IPS-15b (cell line): ENCODE measurements at regions not wholly inside any gene's neighbourhood (a gene's known extent, or its start where the extent isn't known, plus 50 kb on each side); places are given as distances from the start of the nearest gene placed in this dataset.

Experiments
- H3K27me3 ChIP-seq: one replicate; pipeline ENCODE4 v1.6.1; 2013; ENCODE audit warnings: low read length; ENCODE audit not compliant: control insufficient read depth, insufficient read depth
- H3K36me3 ChIP-seq: one replicate; pipeline ENCODE4 v1.6.1; 2013; ENCODE audit warnings: low read length; ENCODE audit not compliant: control insufficient read depth, insufficient read depth
- H3K4me1 ChIP-seq: one replicate; pipeline ENCODE4 v1.6.1; 2013; ENCODE audit warnings: mild to moderate bottlenecking, low read length; ENCODE audit not compliant: control insufficient read depth, insufficient read depth
- H3K4me3 ChIP-seq: one replicate; pipeline ENCODE4 v1.5.1; 2013; ENCODE audit warnings: low read depth, low read length
- H3K9ac ChIP-seq: one replicate; pipeline ENCODE4 v1.6.1; 2013; ENCODE audit warnings: low read depth, mild to moderate bottlenecking, low read length
- H3K9me3 ChIP-seq: one replicate; pipeline ENCODE4 v1.6.1; 2013; ENCODE audit warnings: mild to moderate bottlenecking, low read length; ENCODE audit not compliant: control insufficient read depth, insufficient read depth

DNA sequence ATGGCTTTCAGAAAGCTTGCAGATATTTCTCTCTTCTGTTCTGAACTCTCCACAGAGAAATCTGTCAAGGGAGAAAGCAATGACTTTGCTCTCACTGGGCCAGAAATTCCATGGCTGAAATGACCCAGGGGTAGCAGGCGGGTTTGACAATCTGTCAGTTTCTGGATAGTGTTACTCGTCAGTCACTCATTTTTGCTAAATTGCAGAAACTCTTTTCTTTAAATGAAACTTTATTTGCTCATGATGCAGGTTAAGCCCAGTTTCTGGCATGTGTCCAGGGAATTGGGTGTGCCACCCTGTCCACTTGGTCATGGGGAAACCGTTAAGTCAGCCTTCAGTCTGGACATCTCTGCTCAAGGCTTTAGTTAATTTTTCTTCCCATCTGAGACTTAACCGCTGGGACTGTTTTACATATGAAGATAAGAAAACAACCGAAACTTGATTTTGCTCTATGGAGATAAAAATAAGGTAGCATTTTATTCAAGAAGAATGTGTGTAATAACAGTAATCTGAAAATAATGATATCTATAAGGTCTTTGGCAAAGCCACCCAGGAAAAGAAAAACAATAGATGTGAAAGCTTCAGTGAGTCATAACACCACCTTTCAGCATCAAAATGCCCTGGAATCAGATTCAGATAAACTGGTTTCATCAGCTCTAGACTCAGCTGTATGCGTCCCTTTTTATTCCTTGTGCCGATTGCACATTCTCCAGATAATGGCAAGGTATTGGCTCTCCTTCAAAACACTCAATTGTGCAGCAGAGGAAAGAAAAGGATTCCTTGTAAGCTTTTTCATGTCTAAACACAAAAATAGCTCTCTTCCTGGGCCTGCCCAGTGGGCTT is 308.3 kb downstream of the ZSWIM6 start:
- no peak overlapping the region for H3K9ac ChIP-seq
- peaks cover 2% of the 10 kb centered on the region for H3K4me1 ChIP-seq
- H3K27me3 ChIP-seq = no peaks in the 10 kb centered on the region
- no peak overlapping the region for H3K4me3 ChIP-seq
- H3K9me3 ChIP-seq = no peaks in the 10 kb centered on the region
- no peaks in the 10 kb centered on the region for H3K36me3 ChIP-seq

- Histone ChIP-seq H3K4me1 (peaks cover 2% of the 10 kb centered on the region), H3K27me3 (no peaks in the 10 kb centered on the region), H3K4me3 (no peak overlapping the region), H3K36me3 (no peaks in the 10 kb centered on the region), H3K9ac (no peak overlapping the region), H3K9me3 (no peaks in the 10 kb centered on the region)
These were observed 309.9 kb downstream of the ZSWIM6 start for GRCh38 chr5:61641748-61642565.

DNA sequence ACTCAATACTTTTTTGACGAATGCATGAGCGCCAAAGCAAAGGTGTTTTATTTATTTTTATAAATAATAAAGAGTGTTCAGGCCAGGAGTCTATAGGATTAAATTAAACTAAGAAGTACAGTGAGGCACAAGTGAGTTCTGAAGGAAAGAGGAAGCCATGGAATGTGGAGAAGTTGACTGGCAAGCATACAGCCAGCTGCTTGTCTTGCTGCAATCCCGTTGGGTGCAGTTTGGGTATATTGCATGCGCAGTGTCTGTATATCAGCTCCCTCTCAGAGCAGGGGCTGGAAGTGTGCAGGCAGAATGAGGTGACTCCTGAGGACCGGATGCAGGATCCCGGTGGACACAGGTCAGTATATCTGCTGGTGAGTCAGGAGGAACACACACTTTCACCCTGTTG is 315.6 kb downstream of the ZSWIM6 start:
- no peak overlapping the region for H3K9ac ChIP-seq
- H3K9me3 ChIP-seq = no peaks in the 10 kb centered on the region
- H3K27me3 ChIP-seq = no peaks in the 10 kb centered on the region
- no peaks in the 10 kb centered on the region for H3K36me3 ChIP-seq
- no peaks in the 10 kb centered on the region for H3K4me1 ChIP-seq
- no peak overlapping the region for H3K4me3 ChIP-seq

GRCh38 chr5:61649231-61649630 is 317.2 kb downstream of the ZSWIM6 start:
- H3K4me1 ChIP-seq = no peaks in the 10 kb centered on the region
- H3K27me3 ChIP-seq = no peaks in the 10 kb centered on the region
- H3K36me3 ChIP-seq = no peaks in the 10 kb centered on the region
- H3K4me3 ChIP-seq = no peak overlapping the region
- H3K9me3 ChIP-seq = no peaks in the 10 kb centered on the region
- H3K9ac ChIP-seq = no peak overlapping the region

- no peaks in the 10 kb centered on the region for H3K9me3 ChIP-seq
- no peak overlapping the region for H3K4me3 ChIP-seq
- no peaks in the 10 kb centered on the region for H3K4me1 ChIP-seq
- no peaks in the 10 kb centered on the region for H3K36me3 ChIP-seq
- no peaks in the 10 kb centered on the region for H3K27me3 ChIP-seq
- H3K9ac ChIP-seq = no peak overlapping the region
These were observed 317.9 kb downstream of the ZSWIM6 start for GRCh38 chr5:61649971-61650370.

DNA sequence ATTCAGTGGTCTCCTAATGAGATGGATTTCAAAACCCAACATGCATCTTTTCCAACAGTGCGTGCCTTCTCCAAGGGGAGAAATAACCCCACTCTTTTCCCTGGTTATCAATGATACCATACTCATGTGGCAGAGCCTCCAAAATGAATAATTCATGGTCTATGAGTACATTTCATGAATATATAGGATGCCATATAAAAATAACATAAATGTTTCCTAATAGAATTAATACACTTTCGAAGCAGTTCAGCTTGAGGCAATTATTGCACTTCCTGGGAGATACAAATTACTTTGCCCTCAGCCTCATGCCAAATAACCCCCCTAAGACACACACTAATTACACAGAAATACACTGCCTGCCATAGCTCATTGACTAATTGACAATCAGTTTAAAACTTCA is 318.6 kb downstream of the ZSWIM6 start:
- Histone ChIP-seq H3K36me3 (no peaks in the 10 kb centered on the region), H3K9me3 (no peaks in the 10 kb centered on the region), H3K4me3 (no peak overlapping the region), H3K27me3 (no peaks in the 10 kb centered on the region), H3K9ac (no peak overlapping the region), H3K4me1 (no peaks in the 10 kb centered on the region)

DNA sequence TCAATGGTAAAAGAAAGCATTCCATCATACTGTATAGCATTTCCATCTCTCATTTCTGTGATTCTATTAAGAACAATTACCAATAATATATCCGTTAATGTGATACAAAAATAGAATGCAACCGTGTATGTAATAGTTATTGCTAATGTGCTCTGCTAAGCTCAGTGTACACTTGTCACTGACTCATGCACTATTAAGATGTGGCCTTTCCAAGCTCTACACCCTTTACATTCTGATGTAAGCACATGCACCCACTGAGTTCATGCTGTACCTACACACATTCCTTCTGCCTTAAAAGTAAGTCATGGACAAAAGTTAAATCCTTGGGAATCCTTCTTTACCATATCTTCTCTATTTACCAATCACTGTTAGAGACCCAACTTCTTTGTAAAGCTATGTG is 319.1 kb downstream of the ZSWIM6 start:
- H3K9ac ChIP-seq = no peak overlapping the region
- no peak overlapping the region for H3K4me3 ChIP-seq
- no peaks in the 10 kb centered on the region for H3K36me3 ChIP-seq
- H3K9me3 ChIP-seq = no peaks in the 10 kb centered on the region
- no peaks in the 10 kb centered on the region for H3K4me1 ChIP-seq
- no peaks in the 10 kb centered on the region for H3K27me3 ChIP-seq

DNA sequence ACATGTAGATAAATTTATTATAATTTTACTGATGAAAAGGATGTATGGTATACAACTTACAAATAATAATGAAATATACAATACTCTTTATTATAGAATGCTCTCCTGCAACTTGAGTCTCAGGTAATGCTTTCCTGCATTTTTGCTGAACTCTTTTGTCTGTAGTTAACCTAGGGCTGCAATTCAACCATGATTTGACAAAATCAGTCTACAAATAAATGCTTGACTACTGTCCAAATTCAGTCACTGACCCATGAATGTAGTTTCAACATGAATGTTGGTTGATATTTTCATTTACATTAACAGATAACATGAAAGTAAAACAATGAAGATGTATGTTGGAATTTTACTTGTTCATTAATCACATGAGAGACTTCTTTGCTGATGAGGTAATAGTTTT is 320.9 kb downstream of the ZSWIM6 start:
- H3K9me3 ChIP-seq = no peaks in the 10 kb centered on the region
- H3K4me3 ChIP-seq = no peak overlapping the region
- H3K27me3 ChIP-seq = no peaks in the 10 kb centered on the region
- no peaks in the 10 kb centered on the region for H3K4me1 ChIP-seq
- no peak overlapping the region for H3K9ac ChIP-seq
- no peaks in the 10 kb centered on the region for H3K36me3 ChIP-seq

DNA sequence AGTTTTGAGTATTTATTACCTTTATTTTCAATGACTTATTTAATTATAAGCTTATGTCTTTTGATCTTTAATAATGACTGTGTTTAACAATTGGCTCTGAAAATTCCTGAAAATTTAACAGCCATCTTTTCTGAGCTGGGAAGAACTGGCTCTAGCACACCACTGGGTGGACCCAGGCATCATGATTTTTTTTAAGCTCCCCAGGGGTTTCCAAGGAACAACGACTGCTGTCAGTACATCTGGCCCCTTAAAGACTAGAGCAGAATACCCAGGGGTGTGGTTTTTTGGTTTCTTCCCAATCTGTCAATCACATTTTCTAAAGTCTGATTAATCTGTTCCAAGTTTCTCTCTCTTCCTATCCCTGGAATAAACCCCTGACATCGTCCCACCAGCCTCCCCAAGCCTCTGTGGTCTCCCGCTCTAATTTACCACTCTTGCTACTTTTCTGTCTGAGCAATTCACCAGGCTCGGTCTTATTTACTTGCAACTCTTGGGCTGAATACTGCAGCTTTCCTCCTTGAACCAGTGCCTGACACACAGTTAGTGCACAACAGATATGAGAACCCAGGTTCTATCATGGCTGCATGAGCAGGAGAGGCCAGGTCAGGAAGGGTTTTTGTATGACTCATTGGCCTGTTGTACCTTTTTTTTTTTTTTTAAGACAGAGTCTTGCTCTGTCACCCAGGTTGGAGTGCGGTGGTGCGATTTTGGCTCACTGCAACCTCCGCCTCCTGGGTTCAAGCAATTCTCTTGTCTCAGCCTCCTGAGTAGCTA is 321.9 kb downstream of the ZSWIM6 start:
- H3K4me3 ChIP-seq = no peak overlapping the region
- no peaks in the 10 kb centered on the region for H3K27me3 ChIP-seq
- H3K9ac ChIP-seq = no peak overlapping the region
- H3K36me3 ChIP-seq = no peaks in the 10 kb centered on the region
- H3K9me3 ChIP-seq = no peaks in the 10 kb centered on the region
- H3K4me1 ChIP-seq = peaks cover 6% of the 10 kb centered on the region

DNA sequence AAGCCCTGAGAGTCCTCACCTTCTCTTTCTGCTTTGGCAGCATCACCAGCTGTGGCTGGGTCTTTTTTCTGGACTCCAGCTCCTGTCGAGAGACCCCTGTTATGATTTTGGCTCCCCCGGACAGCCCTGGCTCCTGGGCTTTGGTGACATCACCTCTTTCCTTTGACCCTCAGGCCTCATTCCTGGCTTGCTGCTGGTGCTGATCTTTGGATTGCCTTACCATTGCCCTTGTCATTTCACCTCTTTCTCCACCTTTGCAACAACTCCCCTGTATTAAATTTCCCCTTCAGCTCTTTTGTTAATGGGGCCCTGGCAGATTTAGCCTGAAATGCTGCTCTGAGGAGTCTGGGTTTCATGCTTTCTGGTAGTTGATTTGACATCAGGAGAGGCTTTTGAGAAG is 322.8 kb downstream of the ZSWIM6 start:
- Histone ChIP-seq H3K4me1 (peaks cover 8% of the 10 kb centered on the region), H3K36me3 (no peaks in the 10 kb centered on the region), H3K4me3 (no peak overlapping the region), H3K27me3 (peaks cover 5% of the 10 kb centered on the region), H3K9ac (no peak overlapping the region), H3K9me3 (no peaks in the 10 kb centered on the region)

- peaks cover 8% of the 10 kb centered on the region for H3K4me1 ChIP-seq
- no peaks in the 10 kb centered on the region for H3K9me3 ChIP-seq
- peaks cover 8% of the 10 kb centered on the region for H3K27me3 ChIP-seq
- H3K9ac ChIP-seq = no peak overlapping the region
- H3K36me3 ChIP-seq = no peaks in the 10 kb centered on the region
- no peak overlapping the region for H3K4me3 ChIP-seq
These were observed 325.0 kb downstream of the ZSWIM6 start for GRCh38 chr5:61657010-61657409.
